HG03097 (cell line): ENCODE measurements at regions not wholly inside any gene's neighbourhood (a gene's known extent, or its start where the extent isn't known, plus 50 kb on each side); places are given as distances from the start of the nearest gene placed in this dataset.

Source experiments
- ATAC-seq: cut with Tn5 transposase; IDR thresholded peaks from one replicate; pipeline ENCODE4 v1.9.1; 2021; ENCODE audit not compliant: unreplicated experiment, low FRiP score

DNA sequence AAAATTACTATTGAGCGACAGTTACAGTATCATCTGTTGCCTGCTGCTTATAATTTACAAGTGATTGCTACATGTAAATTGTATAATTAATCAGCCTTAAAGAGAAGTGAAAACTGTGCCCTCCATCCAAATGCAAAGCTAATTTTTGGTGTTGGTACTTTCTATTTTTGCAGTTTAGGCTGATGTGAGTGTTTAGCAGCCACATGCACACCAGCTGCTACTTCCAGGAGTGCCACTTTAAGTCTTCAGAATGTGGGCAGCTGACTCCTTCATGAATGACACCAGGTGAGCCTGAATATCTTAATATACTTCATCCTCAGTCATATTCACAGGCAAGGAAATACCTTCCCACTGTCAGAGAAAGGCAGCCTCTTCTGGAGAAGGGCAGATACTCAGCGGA lies 149.8 kb upstream of the RASGEF1B start:
- no peak for ATAC-seq

DNA sequence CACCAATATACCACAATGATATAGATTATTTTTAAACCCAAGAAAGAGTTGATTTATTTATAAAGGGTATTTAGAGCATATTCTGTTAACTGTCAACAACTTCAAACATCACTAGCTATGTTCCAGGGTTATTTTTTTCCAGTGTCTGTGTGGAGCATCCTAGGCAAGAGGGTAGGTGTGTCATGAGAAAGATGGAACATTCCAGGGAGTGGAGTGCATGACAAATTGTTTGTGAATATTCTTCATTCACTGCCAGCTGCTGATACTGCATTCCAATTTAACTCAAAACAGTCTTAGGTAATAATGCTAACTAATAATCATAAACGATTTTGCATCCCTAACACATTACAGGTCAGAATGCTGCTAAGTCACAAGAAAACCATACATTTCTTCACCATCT lies 148.7 kb upstream of the RASGEF1B start:
- ATAC-seq: no peak

DNA sequence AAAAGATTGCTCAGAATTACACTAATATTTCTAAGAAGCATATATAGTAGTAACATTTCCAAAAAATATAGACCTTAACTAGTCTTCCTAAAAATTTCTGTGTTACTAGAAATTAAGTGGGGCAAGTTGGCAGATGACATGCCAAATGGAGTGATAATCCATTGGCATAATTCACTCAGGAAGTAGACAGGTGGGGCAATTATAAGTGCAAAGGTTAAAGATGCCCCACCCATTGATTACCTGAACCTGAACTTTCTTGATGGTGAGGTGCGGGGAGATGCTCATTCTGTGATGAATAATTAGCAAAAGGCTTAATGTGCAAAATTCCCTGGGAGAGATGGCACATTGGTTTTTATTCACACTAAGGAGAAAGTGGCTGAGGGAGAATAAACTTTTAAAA lies 145.8 kb upstream of the RASGEF1B start:
- ATAC-seq: no peak

DNA sequence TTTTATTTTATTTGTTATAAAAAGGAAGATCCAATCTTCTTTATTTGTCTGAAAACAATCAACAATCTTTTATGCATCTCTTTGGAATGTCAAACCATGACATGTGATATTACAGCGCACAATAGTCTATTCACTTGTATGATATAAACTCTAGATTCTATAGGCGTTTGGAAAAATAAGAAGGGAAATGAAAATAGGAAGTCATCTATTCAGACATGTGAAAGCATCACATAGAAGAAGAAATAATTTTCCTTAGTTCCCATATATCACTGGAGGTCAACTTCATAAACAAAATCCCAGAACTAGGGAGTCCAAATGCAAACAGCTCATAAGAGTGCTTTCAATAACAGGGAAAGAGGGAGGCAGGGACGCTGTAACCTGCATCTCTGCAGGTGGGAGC lies 139.5 kb upstream of the RASGEF1B start:
- no peak for ATAC-seq

DNA sequence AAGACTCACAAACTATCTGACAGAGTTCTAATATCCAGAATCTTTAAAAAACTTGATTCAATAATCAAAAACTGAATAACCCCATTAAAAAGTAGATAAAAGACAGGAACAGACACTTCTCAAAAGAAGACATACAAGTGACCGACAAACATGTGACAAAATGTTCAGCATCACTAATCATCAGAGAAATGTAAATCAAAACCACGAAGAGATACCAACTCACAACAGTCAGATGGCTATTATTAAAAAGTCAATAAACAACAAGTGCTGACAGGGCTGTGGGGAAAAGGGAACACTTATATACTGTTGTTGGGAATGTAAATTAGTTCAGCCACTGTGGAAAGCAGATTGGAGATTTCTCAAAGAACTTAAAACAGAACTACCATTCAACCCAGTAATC lies 138.1 kb upstream of the RASGEF1B start:
- ATAC-seq: no peak

DNA sequence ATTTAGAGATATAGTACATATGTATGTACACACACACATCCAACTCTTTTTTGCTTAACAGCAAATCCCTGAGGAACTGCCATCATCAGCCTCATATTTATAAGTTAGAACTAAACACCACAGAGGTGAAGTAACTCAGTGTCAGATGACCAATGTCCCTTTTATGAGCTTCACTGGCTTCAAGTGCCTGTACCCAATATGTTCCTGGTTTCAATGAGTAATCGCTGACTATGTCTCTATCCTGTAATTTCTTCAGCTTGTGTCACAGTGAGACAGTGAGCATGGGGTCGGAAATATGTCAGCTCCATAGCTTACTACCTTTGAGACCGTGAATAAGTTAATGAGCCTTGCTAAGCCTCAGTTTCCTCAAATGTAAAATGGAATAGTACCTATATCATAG lies 136.2 kb upstream of the RASGEF1B start:
- ATAC-seq: no peak

DNA sequence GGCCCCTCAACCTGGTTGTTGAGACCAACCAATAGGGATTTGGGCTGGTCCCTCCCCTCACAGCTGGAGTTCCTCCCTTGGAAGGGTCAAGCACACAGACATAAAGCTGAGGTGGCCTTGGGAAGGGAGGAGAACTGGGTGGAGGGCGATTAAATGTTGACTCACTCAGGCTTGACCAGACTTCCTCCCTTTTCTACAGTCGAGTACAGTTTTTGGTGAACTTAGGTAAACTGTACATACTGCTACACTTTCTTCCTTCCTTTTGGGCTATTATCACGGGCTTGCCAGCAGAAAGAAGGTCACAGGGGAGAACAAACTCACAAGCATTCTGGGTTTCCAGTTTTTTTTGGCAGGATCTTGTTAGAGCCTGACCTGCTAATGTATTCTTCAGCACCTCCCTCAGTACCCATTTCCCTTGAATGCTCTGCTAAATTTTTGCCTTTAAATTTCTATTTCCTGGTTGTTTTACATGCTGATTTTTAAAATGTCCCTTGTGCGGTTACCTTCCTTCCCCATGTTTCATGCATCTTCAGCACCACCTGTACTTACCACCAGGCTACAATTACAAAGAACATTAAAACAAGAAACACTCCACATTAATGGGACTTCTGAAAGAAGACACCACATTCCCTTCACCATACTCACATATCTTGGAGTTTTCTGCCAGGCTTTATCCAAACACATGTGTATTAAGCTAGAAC lies 135.2 kb upstream of the RASGEF1B start:
- no peak for ATAC-seq

DNA sequence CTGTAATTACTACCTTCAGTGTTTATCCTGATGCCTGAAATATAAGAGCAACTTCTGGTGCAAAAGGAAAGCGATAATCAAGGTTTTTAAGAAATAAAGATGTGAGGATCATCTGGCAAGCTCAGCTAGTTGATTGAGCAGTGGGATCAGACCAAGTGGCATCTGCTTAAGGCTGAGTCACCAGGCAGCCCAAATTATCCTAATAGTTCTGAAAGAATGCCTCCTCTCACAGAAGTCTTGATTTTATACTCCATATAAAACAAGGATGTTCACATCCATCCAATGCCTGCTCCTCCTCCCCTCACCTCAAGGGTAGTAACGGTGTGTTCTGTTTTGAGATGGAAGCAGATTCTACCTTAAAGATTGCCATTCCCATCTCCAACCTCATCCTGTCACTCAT lies 134.5 kb upstream of the RASGEF1B start:
- no peak for ATAC-seq

DNA sequence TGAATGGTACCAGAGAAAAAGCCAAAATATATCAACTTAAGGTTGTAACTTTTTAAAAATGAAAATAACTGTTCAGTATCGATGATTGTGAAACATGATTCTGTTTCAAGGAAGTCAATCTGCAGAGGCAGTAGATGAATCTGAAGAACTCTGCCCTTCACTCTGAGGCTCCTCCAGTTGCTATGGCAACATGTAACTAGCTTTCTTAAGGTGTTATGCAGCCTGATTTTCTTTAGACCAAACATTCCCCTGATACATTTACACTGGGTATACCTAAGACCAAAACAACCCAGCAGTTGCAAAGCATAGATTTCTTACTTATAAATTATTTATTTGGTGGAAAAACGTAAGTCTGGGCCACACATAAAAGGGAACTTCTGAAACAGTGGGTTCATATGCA lies 133.6 kb upstream of the RASGEF1B start:
- no peak for ATAC-seq

DNA sequence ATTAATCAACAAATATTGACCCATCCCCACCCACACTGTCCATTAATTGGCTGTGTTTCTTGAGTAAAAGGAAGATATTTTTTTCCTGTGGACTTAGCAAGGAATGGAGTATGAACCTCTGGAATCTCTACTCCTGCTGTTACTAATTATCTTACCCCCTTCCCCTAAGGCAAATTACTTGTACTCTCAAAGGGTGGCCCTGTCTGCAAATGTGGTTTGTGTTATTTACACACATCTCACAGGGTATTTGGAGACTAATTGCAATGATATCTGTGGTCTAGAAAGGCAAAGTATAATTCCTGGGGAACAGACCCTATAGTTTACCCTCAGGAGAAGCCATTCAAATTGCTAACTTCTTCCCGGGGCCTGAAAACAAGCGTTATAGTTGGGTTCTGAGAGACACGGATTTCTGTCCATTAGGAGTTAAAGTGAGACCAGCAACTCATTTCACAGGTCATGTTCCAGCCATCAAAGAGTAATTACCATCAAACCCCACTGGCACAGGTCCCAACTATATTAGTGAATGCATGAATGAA lies 133.0 kb upstream of the RASGEF1B start:
- ATAC-seq: no peak

DNA sequence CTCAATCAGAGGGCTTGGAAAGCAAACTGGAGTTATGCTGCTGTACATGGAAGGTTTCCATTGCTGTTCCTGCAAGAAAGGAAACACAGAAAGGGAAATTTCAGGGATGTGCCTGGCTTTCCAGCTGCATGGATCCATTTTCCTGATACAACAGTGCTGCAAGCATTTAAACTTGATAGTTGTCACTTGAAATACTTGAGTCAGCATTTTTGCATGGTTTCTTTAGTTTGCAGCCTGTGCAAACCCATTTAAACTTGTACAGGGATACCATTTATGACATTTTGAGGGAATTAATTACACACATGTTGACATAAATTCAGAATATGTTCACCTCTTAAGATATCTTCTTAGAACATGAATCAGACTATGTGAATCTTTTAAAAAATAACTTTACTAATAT lies 131.1 kb upstream of the RASGEF1B start:
- ATAC-seq: no peak

DNA sequence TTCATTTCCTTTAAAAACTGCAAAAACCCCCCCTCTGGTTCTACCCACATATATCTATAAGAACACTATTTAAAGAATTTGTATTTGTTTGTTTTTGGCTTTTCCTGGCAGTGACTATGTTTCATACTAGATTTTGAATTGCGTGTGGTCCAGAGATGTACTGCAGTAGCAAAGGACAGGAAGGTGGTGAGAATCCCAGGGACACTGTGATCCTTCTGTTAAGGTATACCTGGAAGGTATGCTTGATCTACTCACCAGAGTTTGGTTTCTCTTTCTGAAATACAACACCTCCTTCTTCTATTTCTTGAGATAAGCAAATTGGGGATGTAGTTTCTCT lies 129.6 kb upstream of the RASGEF1B start:
- ATAC-seq: no peak

DNA sequence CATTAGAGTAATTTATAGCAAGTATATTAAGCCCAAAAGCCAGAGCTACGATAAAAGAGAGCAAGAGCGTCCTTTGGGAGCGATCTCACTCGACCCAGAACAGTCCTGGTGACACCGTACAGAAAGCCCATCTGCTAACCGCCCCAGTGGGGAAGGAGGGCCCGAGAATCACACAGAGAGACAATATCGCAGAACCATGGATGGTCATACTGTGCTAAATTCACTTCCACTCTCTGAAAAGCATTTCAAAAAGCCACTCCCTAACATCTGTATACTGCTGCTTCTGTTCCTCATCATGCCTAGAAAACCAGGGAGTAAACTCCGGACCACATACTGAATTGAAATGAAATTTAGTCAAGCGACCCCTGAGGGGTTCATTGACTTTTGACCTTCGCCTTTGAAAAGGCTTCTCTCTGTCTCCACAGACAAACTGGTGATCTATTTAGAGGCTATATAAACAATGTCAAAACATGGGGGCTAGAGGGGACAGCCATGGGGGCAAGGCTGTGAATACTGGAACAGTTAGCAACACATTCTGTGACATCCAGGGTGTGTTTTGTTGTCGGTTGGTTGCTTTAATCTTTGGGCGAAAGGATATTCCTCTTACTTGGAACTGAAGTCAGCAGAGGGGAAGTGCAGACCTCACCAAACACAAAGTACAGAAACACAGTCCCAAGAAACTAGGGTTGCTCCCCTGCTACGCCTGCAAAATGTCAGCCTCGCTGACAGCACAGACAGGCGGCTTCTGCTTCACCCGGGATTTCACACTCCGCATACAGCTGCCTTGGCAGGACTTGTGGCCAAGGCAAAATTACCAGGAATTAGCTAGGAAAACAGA lies 129.0 kb upstream of the RASGEF1B start:
- ATAC-seq: no peak

DNA sequence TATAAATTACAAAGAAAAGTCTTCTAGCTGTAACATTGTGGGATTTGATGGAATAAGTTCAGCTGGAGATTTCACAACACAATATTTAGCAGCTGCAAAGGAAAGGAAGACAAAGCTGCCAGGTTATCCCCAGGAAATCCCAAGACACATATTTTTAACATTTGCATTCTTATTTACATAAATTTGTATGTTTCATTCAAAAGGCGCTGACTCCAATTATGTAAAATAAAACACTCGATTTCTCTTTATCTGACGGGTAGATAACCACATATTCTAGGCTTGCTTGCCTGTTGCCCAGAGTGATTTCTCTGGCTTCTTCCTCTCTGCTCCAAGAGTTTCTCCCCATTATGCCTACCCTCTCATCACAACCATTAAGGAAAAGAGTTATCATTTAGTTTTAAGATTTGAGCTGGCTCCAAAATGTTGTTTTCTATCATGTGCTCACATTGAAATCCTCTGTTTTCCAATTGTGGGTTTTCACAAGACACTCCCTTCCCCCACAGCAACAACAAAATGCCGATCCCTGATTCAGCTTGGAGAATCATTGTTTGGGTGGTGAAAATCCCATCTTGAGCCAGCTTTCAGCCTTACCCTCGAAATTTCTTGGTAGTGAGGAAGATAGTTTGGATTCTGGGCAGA lies 128.2 kb upstream of the RASGEF1B start:
- no peak for ATAC-seq

DNA sequence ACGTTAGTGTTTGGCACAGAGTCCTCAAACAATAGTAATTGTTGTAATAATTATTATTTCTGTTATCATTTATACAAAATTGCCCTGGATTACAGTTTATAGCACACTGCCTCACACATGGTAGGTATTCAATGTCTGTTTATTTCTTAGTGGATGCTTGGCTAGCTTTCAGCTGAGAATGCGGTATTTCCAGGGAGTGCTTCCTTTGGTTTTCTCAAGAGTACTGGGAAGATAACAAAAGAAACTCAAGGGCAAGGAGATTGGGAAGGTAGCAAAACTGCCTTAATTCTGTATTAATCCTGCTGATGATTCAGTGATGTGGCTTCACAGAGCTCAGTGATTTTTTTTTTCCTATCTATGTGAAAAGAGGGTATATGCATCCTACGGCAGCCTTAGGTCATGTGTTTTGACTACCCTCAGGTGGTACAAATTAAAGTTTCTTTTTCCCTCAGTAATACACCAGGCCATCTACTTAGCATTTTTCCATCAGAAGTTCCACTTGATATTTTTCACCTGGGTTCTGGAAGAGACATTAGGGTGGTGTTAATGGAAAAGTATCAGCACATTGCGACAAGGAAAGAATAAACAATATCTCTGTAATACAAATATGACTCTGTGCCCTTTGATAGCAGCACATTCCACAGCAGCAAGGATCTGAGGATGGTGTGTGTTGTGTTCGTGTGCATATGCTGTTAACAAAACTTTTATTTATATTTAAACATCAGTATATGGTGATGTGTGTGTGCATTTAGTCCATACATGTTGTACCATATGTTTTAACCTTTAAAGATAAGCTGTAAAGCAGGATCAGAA lies 124.3 kb upstream of the RASGEF1B start:
- ATAC-seq: no peak

DNA sequence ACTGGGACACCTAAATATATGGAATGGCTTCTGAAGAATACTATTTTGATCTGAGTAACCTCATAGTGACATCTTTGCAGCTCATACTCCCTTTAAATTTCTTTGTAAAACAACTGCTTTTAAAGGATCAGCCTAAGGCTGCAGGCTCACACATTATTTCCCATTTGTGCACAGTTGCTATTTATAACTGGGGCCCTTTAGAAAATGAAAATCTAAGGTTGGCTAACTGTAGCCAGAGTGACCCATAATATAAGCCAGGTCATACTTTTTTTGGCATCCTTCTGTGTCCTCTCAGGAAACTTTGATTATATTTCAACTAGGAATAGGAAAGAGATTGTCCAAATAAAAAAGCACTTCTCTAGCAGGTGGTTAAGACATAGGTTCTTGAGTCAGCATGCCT lies 123.6 kb upstream of the RASGEF1B start:
- ATAC-seq: no peak

DNA sequence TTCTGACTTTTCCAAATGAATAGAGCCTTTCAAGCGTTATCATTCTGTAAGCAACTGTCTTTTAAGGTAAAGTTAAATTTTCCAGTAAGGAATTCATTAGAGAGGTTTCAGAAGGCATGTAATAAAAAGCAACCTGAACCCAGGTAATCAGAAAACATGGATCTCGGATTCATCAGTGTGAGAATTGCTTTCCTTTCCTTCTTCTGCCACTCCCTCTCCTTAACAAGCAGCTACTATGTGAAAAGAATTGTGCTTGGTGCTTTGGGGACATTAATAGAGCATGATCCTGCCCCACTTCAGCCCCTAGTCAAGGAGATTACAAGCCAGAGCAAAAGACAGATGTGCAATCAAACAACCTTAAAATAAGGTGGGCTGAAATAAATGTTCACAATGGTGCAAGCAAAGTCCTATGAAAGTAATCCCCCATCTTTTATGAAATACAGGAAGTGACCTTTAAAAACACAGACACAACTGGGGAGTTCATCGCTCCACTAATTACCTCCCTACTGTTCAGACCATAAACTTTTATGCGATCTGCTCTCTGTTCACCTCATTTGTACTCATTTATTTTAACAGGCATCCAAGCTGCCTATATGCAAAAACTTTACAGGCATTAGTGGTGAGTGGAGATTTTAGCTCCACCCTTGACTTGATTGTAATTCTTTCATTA lies 122.9 kb upstream of the RASGEF1B start:
- ATAC-seq: no peak

DNA sequence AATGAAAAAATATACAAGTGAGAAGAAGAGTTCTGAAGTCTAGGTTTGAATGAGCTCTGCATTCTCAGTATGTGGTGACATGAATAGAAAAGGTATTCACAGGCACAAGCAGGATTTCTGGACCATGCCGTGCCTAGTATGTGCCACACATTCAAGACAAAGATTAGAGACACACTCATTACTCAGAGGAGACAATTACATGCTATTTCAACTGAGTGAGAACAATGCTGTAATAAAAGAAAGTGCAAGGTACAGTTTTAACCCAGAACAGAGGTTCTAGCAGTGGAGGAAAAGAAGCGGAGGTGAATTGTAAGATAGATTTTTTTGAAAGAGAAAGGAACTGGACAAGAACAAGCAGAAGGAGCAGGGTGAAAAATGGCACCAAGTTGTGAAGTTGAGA lies 121.0 kb upstream of the RASGEF1B start:
- ATAC-seq: no peak

DNA sequence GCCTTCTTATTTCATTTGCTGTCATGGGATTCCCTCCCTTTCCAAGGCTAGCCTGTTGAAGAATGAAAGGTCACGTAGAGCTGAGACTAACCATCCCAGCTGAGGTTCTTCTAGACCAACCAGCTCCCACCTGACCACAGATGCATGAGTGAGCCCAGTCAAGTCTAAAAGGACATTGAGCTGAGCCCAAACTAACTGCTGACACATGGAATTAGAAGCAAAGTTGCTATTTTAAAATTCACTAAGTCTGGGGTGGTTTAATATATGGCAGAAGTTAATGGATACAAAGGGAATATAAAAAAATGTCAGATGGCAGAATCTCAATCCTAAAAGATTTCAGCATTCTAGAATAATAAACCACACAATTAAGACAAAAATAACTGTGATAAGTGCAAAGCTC lies 118.9 kb upstream of the RASGEF1B start:
- ATAC-seq: no peak

DNA sequence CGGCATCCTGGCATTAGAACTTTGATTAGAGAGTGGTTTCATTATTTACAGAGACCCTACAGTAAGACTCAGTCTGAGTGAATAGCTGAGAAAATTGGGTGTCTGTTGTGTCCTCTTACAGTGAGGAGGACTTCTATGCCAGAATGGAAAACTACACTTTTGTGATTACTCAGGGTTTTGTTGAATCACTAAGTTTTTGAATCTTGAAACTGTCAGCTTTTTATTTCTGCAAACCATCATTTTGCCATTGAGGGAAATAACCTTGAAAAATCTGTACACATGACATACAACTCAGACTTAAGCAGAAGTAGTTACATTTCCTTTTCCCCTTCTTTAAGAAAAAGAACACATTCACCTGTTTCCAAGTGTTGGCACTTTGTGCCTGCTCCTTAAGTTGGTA lies 117.6 kb upstream of the RASGEF1B start:
- no peak for ATAC-seq
